IPS-NIHi7 (cell line): ENCODE measurements at regions not wholly inside any gene's neighbourhood (a gene's known extent, or its start where the extent isn't known, plus 50 kb on each side); places are given as distances from the start of the nearest gene placed in this dataset.

Experiments
- DNase-seq: peaks from one replicate; pipeline ENCODE4 v3.0.0; 2012; ENCODE audit warnings: mixed read lengths; ENCODE audit errors: extremely low spot score

- DNase-seq = no peak
Measured at GRCh38 chr3:99439892-99440291, 198.5 kb upstream of the COL8A1 start.

GRCh38 chr3:99434190-99434589 is 204.2 kb upstream of the COL8A1 start:
- no peak for DNase-seq

GRCh38 chr3:99430348-99431134 is 207.9 kb upstream of the COL8A1 start:
- no peak for DNase-seq

GRCh38 chr3:99429502-99429901 is 208.9 kb upstream of the COL8A1 start:
- DNase-seq = no peak

- DNase-seq = no peak
Measured at GRCh38 chr3:99425930-99426329, 212.5 kb upstream of the COL8A1 start.

- no peak for DNase-seq
Measured at GRCh38 chr3:99419116-99419515, 219.3 kb upstream of the COL8A1 start.

GRCh38 chr3:99418709-99419108 is 219.7 kb upstream of the COL8A1 start:
- DNase-seq = no peak

GRCh38 chr3:99418209-99418635 is 220.2 kb upstream of the COL8A1 start:
- no peak for DNase-seq

GRCh38 chr3:99413504-99413903 is 224.9 kb upstream of the COL8A1 start:
- no peak for DNase-seq

- DNase-seq = no peak
Measured at GRCh38 chr3:99410789-99411311, 227.5 kb upstream of the COL8A1 start.

- no peak for DNase-seq
Measured at GRCh38 chr3:99409961-99410360, 228.4 kb upstream of the COL8A1 start.

GRCh38 chr3:99407257-99407656 is 231.1 kb upstream of the COL8A1 start:
- no peak for DNase-seq

- DNase-seq = no peak
Measured at GRCh38 chr3:99402755-99403154, 235.6 kb upstream of the COL8A1 start.

GRCh38 chr3:99400352-99400751 is 238.0 kb upstream of the COL8A1 start:
- DNase-seq = no peak

GRCh38 chr3:99396651-99397275 is 241.6 kb upstream of the COL8A1 start:
- DNase-seq = no peak

GRCh38 chr3:99394831-99395778 is 243.3 kb upstream of the COL8A1 start:
- no peak for DNase-seq

- DNase-seq = no peak
Measured at GRCh38 chr3:99393961-99394360, 244.4 kb upstream of the COL8A1 start.

- no peak for DNase-seq
Measured at GRCh38 chr3:99388780-99389179, 249.6 kb upstream of the COL8A1 start.

- DNase-seq = no peak
Measured at GRCh38 chr3:99384596-99384995, 253.8 kb upstream of the COL8A1 start.

GRCh38 chr3:99376926-99377325 is 261.5 kb upstream of the COL8A1 start:
- DNase-seq = no peak

GRCh38 chr3:99373846-99374210 is 264.6 kb upstream of the COL8A1 start:
- no peak for DNase-seq
